ENCODE measurements at regions not wholly inside any gene's neighbourhood (a gene's known extent, or its start where the extent isn't known, plus 50 kb on each side); places are given as distances from the start of the nearest gene placed in this dataset.

GRCh38 chr12:118741194-118741593, 240.1 kb upstream of the SRRM4 start:
- H3K36me3 ChIP-seq (ENCODE audit: control insufficient read depth, insufficient read depth, low read length): no peaks in the 10 kb centered on the region
- no peak overlapping the region for H3K27ac ChIP-seq (ENCODE audit: low read depth, low read length)
- H3K4me3 ChIP-seq (ENCODE audit: low read depth, low read length): no peak overlapping the region
- DNase-seq (ENCODE audit: low read depth in 4 of 6, low spot score in 6 of 6): peak in 1 of 6 donors; percentile 17
- no peaks in the 10 kb centered on the region for H3K9me3 ChIP-seq (ENCODE audit: control insufficient read depth, insufficient read depth, low read length)
- no peaks in the 10 kb centered on the region for H3K27me3 ChIP-seq (ENCODE audit: control insufficient read depth, insufficient read depth, low read length)
- no peaks in the 10 kb centered on the region for H3K4me1 ChIP-seq (ENCODE audit: control insufficient read depth, insufficient read depth, low read length)

- H3K27ac ChIP-seq (ENCODE audit: low read depth, low read length): no peak overlapping the region
- 78% methylated on average over 1 of the region's 3 CpGs for WGBS (ENCODE audit: insufficient coverage)
- H3K4me3 ChIP-seq (ENCODE audit: low read depth, low read length): no peak overlapping the region
- DNase-seq (ENCODE audit: low read depth in 4 of 6, low spot score in 6 of 6): peak in 2 of 6 donors; percentile 37 to 39
- H3K9me3 ChIP-seq (ENCODE audit: control insufficient read depth, insufficient read depth, low read length): no peaks in the 10 kb centered on the region
- no peaks in the 10 kb centered on the region for H3K4me1 ChIP-seq (ENCODE audit: control insufficient read depth, insufficient read depth, low read length)
- H3K36me3 ChIP-seq (ENCODE audit: control insufficient read depth, insufficient read depth, low read length): no peaks in the 10 kb centered on the region
- no peaks in the 10 kb centered on the region for H3K27me3 ChIP-seq (ENCODE audit: control insufficient read depth, insufficient read depth, low read length)
These were observed 238.9 kb upstream of the SRRM4 start for GRCh38 chr12:118742431-118742830.

- no peak for DNase-seq (ENCODE audit: low read depth in 4 of 6, low spot score in 6 of 6)
- whole genome bisulfite sequencing (ENCODE audit: insufficient coverage): 90% methylated on average over 4 of the region's 4 CpGs
- Histone ChIP-seq H3K27ac (ENCODE audit: low read depth, low read length) (no peak overlapping the region), H3K36me3 (ENCODE audit: control insufficient read depth, insufficient read depth, low read length) (no peaks in the 10 kb centered on the region), H3K27me3 (ENCODE audit: control insufficient read depth, insufficient read depth, low read length) (no peaks in the 10 kb centered on the region), H3K4me1 (ENCODE audit: control insufficient read depth, insufficient read depth, low read length) (no peaks in the 10 kb centered on the region), H3K4me3 (ENCODE audit: low read depth, low read length) (no peak overlapping the region), H3K9me3 (ENCODE audit: control insufficient read depth, insufficient read depth, low read length) (no peaks in the 10 kb centered on the region)
These were observed 237.2 kb upstream of the SRRM4 start for GRCh38 chr12:118743896-118744700.

- H3K27me3 ChIP-seq (ENCODE audit: control insufficient read depth, insufficient read depth, low read length): no peaks in the 10 kb centered on the region
- 69% methylated on average over 1 of the region's 3 CpGs for WGBS (ENCODE audit: insufficient coverage)
- no peak for DNase-seq (ENCODE audit: low read depth in 4 of 6, low spot score in 6 of 6)
These were observed 235.2 kb upstream of the SRRM4 start for GRCh38 chr12:118746176-118746575.

GRCh38 chr12:118746960-118747359, 234.4 kb upstream of the SRRM4 start:
- Histone ChIP-seq H3K9me3 (ENCODE audit: control insufficient read depth, insufficient read depth, low read length) (peaks cover 4% of the 10 kb centered on the region), H3K27ac (ENCODE audit: low read depth, low read length) (no peak overlapping the region), H3K4me3 (ENCODE audit: low read depth, low read length) (no peak overlapping the region), H3K36me3 (ENCODE audit: control insufficient read depth, insufficient read depth, low read length) (no peaks in the 10 kb centered on the region), H3K27me3 (ENCODE audit: control insufficient read depth, insufficient read depth, low read length) (no peaks in the 10 kb centered on the region), H3K4me1 (ENCODE audit: control insufficient read depth, insufficient read depth, low read length) (no peaks in the 10 kb centered on the region)
- 100% methylated on average over 1 of the region's 2 CpGs for WGBS (ENCODE audit: insufficient coverage)
- no peak for DNase-seq (ENCODE audit: low read depth in 4 of 6, low spot score in 6 of 6)

More at GRCh38 chr12:118746176-118746575, 235.2 kb upstream of the SRRM4 start:
- Histone ChIP-seq H3K4me3 (ENCODE audit: low read depth, low read length) (no peak overlapping the region), H3K4me1 (ENCODE audit: control insufficient read depth, insufficient read depth, low read length) (no peaks in the 10 kb centered on the region), H3K9me3 (ENCODE audit: control insufficient read depth, insufficient read depth, low read length) (peaks cover under 1% of the 10 kb centered on the region), H3K27ac (ENCODE audit: low read depth, low read length) (no peak overlapping the region), H3K36me3 (ENCODE audit: control insufficient read depth, insufficient read depth, low read length) (no peaks in the 10 kb centered on the region)

- no peaks in the 10 kb centered on the region for H3K36me3 ChIP-seq (ENCODE audit: control insufficient read depth, insufficient read depth, low read length)
- no peaks in the 10 kb centered on the region for H3K4me1 ChIP-seq (ENCODE audit: control insufficient read depth, insufficient read depth, low read length)
- no peak overlapping the region for H3K4me3 ChIP-seq (ENCODE audit: low read depth, low read length)
- no peaks in the 10 kb centered on the region for H3K27me3 ChIP-seq (ENCODE audit: control insufficient read depth, insufficient read depth, low read length)
- H3K27ac ChIP-seq (ENCODE audit: low read depth, low read length): no peak overlapping the region
- DNase-seq (ENCODE audit: low read depth in 4 of 6, low spot score in 6 of 6): no peak
- H3K9me3 ChIP-seq (ENCODE audit: control insufficient read depth, insufficient read depth, low read length): peaks cover 4% of the 10 kb centered on the region
These were observed 233.6 kb upstream of the SRRM4 start for GRCh38 chr12:118747771-118748170.

GRCh38 chr12:118748478-118749380, 232.6 kb upstream of the SRRM4 start:
- Histone ChIP-seq H3K4me1 (ENCODE audit: control insufficient read depth, insufficient read depth, low read length) (no peaks in the 10 kb centered on the region), H3K36me3 (ENCODE audit: control insufficient read depth, insufficient read depth, low read length) (no peaks in the 10 kb centered on the region), H3K9me3 (ENCODE audit: control insufficient read depth, insufficient read depth, low read length) (peaks cover 4% of the 10 kb centered on the region), H3K27me3 (ENCODE audit: control insufficient read depth, insufficient read depth, low read length) (no peaks in the 10 kb centered on the region), H3K4me3 (ENCODE audit: low read depth, low read length) (no peak overlapping the region), H3K27ac (ENCODE audit: low read depth, low read length) (no peak overlapping the region)
- DNase-seq (ENCODE audit: low read depth in 4 of 6, low spot score in 6 of 6): no peak
- 100% methylated on average over 3 of the region's 7 CpGs for WGBS (ENCODE audit: insufficient coverage)

- H3K4me1 ChIP-seq (ENCODE audit: control insufficient read depth, insufficient read depth, low read length): no peaks in the 10 kb centered on the region
- H3K4me3 ChIP-seq (ENCODE audit: low read depth, low read length): no peak overlapping the region
- no peaks in the 10 kb centered on the region for H3K36me3 ChIP-seq (ENCODE audit: control insufficient read depth, insufficient read depth, low read length)
- no peak overlapping the region for H3K27ac ChIP-seq (ENCODE audit: low read depth, low read length)
- peaks cover 4% of the 10 kb centered on the region for H3K9me3 ChIP-seq (ENCODE audit: control insufficient read depth, insufficient read depth, low read length)
- no peaks in the 10 kb centered on the region for H3K27me3 ChIP-seq (ENCODE audit: control insufficient read depth, insufficient read depth, low read length)
- peak in 1 of 6 donors; percentile 52 for DNase-seq (ENCODE audit: low read depth in 4 of 6, low spot score in 6 of 6)
- WGBS (ENCODE audit: insufficient coverage): no CpG with 5 or more reads among the region's 6 CpGs
These were observed 231.7 kb upstream of the SRRM4 start for GRCh38 chr12:118749646-118750045.

- Histone ChIP-seq H3K4me3 (ENCODE audit: low read depth, low read length) (no peak overlapping the region), H3K27ac (ENCODE audit: low read depth, low read length) (no peak overlapping the region), H3K9me3 (ENCODE audit: control insufficient read depth, insufficient read depth, low read length) (peaks cover 4% of the 10 kb centered on the region), H3K36me3 (ENCODE audit: control insufficient read depth, insufficient read depth, low read length) (no peaks in the 10 kb centered on the region), H3K4me1 (ENCODE audit: control insufficient read depth, insufficient read depth, low read length) (no peaks in the 10 kb centered on the region), H3K27me3 (ENCODE audit: control insufficient read depth, insufficient read depth, low read length) (no peaks in the 10 kb centered on the region)
- 71% methylated on average over 1 of the region's 2 CpGs for WGBS (ENCODE audit: insufficient coverage)
- DNase-seq (ENCODE audit: low read depth in 4 of 6, low spot score in 6 of 6): peak in 2 of 6 donors; percentile 27 to 43
These were observed 230.7 kb upstream of the SRRM4 start for GRCh38 chr12:118750666-118751065.

All from spinal cord (tissue), 9 donors.